IMR-90 (cell line): ENCODE measurements at regions not wholly inside any gene's neighbourhood (a gene's known extent, or its start where the extent isn't known, plus 50 kb on each side); places are given as distances from the start of the nearest gene placed in this dataset.

Source experiments
- ATAC-seq: fragments of 200-7000 bp; cut with Tn5 transposase; 2 replicates; pipeline ENCODE4 v1.9.1; 2020; ENCODE audit warnings: low read depth, mild to moderate bottlenecking, moderate library complexity
- BruUV-seq: library from RNA; stranded (reverse); fragments of 400-500 nt; replicated peaks from 2 replicates; lab custom pipeline; 2021; lab: Mats Ljungman, UMichigan
- CTCF ChIA-PET: fragments of 300-600 bp; formaldehyde crosslinking; extraction: SDS; loops from one replicate; lab custom pipeline; 2021; ENCODE audit warnings: antibody characterized with exemption; lab: Yijun Ruan, JAX
- POLR2A ChIA-PET: fragments of 300-600 bp; sonication (Branson Sonifier 250); formaldehyde crosslinking; loops from one replicate; lab custom pipeline; 2022; ENCODE audit warnings: antibody characterized with exemption; ENCODE audit not compliant: unreplicated experiment; lab: Charles Lee
- DNase-seq: peaks from one replicate; pipeline ENCODE4 v3.0.0; 2013
- H2AFZ ChIP-seq: replicated peaks from 2 replicates; pipeline ENCODE3; 2013; ENCODE audit warnings: low read length, mild to moderate bottlenecking; ENCODE audit not compliant: poor library complexity
- H2AK5ac ChIP-seq: 2 replicates; pipeline ENCODE4 v1.6.1; 2013; ENCODE audit warnings: low read depth, low read length, inconsistent platforms
- H2AK9ac ChIP-seq: replicated peaks from 2 replicates; pipeline ENCODE3; 2013; ENCODE audit warnings: mild to moderate bottlenecking, low read depth, low read length, moderate library complexity; ENCODE audit not compliant: poor library complexity
- H2BK120ac ChIP-seq: 2 replicates; pipeline ENCODE4 v1.6.1; 2013; ENCODE audit warnings: low read depth, low read length, inconsistent platforms
- H2BK15ac ChIP-seq: 3 replicates; pipeline ENCODE4 v1.6.1; 2013; ENCODE audit warnings: low read depth, low read length, inconsistent platforms
- H2BK20ac ChIP-seq: 2 replicates; pipeline ENCODE4 v1.6.1; 2013; ENCODE audit warnings: low read depth, mild to moderate bottlenecking, inconsistent platforms, low read length, moderate library complexity
- H2BK5ac ChIP-seq: 2 replicates; pipeline ENCODE4 v1.6.1; 2013; ENCODE audit warnings: mild to moderate bottlenecking, low read depth, low read length, inconsistent platforms; ENCODE audit not compliant: poor library complexity, severe bottlenecking
- H3K14ac ChIP-seq: replicated peaks from 2 replicates; pipeline ENCODE4 v1.6.1; 2013; ENCODE audit warnings: low read depth, low read length, inconsistent platforms
- H3K18ac ChIP-seq: 2 replicates; pipeline ENCODE4 v1.6.1; 2013; ENCODE audit warnings: low read depth, low read length, control low read depth
- H3K23ac ChIP-seq: 2 replicates; pipeline ENCODE4 v1.6.1; 2013; ENCODE audit warnings: low read depth, low read length, inconsistent platforms
- H3K27ac ChIP-seq: 2 replicates; pipeline ENCODE4 v1.5.1; 2013; ENCODE audit warnings: mild to moderate bottlenecking, control low read depth, low read length; ENCODE audit not compliant: insufficient read depth
- H3K27me3 ChIP-seq: 2 replicates; pipeline ENCODE4 v1.6.1; 2013; ENCODE audit warnings: low read length; ENCODE audit not compliant: control insufficient read depth, insufficient read depth
- H3K36me3 ChIP-seq: 2 replicates; pipeline ENCODE4 v1.6.1; 2013; ENCODE audit warnings: low read length, mixed read lengths; ENCODE audit not compliant: control insufficient read depth, insufficient read depth
- H3K4ac ChIP-seq: 2 replicates; pipeline ENCODE4 v1.6.1; 2013; ENCODE audit warnings: low read depth, low read length, inconsistent platforms
- H3K4me1 ChIP-seq: 2 replicates; pipeline ENCODE4 v1.6.1; 2013; ENCODE audit warnings: low read length, mixed read lengths; ENCODE audit not compliant: control insufficient read depth, insufficient read depth
- H3K4me2 ChIP-seq: 2 replicates; pipeline ENCODE4 v1.6.1; 2013; ENCODE audit warnings: low read depth, mild to moderate bottlenecking, control low read depth, low read length, moderate library complexity
- H3K4me3 ChIP-seq: 2 replicates; pipeline ENCODE4 v1.5.1; 2013; ENCODE audit warnings: low read depth, mild to moderate bottlenecking, control low read depth, low read length, moderate library complexity; ENCODE audit not compliant: insufficient read depth
- H3K56ac ChIP-seq: 2 replicates; pipeline ENCODE4 v1.6.1; 2013; ENCODE audit warnings: low read length, inconsistent platforms; ENCODE audit not compliant: insufficient read depth; ENCODE audit errors: extremely low read depth
- H3K79me1 ChIP-seq, 2 experiments: 2 replicates each; pipeline ENCODE4 v1.6.1; 2013; ENCODE audit warnings: low read length in 2 of 2, inconsistent platforms in 1 of 2, low read depth in 1 of 2
- H3K9ac ChIP-seq: 2 replicates; pipeline ENCODE4 v1.6.1; 2013; ENCODE audit warnings: low read depth, low read length, control low read depth
- H3K9me1 ChIP-seq: 2 replicates; pipeline ENCODE4 v1.6.1; 2013; ENCODE audit warnings: low read length, inconsistent platforms; ENCODE audit not compliant: insufficient read depth
- H3K9me3 ChIP-seq: 2 replicates; pipeline ENCODE4 v1.6.1; 2013; ENCODE audit warnings: low read length; ENCODE audit not compliant: control insufficient read depth, insufficient read depth
- H4K20me1 ChIP-seq: 2 replicates; pipeline ENCODE4 v1.6.1; 2013; ENCODE audit warnings: low read length, inconsistent platforms; ENCODE audit not compliant: insufficient read depth
- H4K5ac ChIP-seq: 2 replicates; pipeline ENCODE4 v1.6.1; 2013; ENCODE audit warnings: mild to moderate bottlenecking, low read depth, low read length, control low read depth
- H4K8ac ChIP-seq, 2 experiments: 2 replicates each; pipeline ENCODE4 v1.6.1; 2013; ENCODE audit warnings: low read depth in 2 of 2, low read length in 2 of 2, control low read depth in 1 of 2, inconsistent platforms in 1 of 2
- H4K91ac ChIP-seq: 2 replicates; pipeline ENCODE4 v1.6.1; 2013; ENCODE audit warnings: low read depth, low read length, inconsistent platforms; ENCODE audit not compliant: insufficient read depth
- POLR2A ChIP-seq: IDR thresholded peaks from 2 replicates; pipeline ENCODE4 v1.6.1; 2012; ENCODE audit warnings: mild to moderate bottlenecking, low read depth, low read length
- RAD21 ChIP-seq: IDR thresholded peaks from 2 replicates; pipeline ENCODE4 v1.6.1; 2012; ENCODE audit warnings: low read length, improper control_type of control experiment
- RCOR1 ChIP-seq: IDR thresholded peaks from 2 replicates; pipeline ENCODE4 v1.6.1; 2012; ENCODE audit warnings: mild to moderate bottlenecking, low read length, improper control_type of control experiment; ENCODE audit not compliant: insufficient replicate concordance
- SMC3 ChIP-seq: fragments of 150-350 bp; IDR thresholded peaks from 2 replicates; pipeline ENCODE4 v1.6.1; 2016; ENCODE audit warnings: low read depth, mild to moderate bottlenecking, antibody characterized with exemption, low read length, moderate library complexity
- whole genome bisulfite sequencing, 2 experiments: methylation state at CpG; one replicate each; pipeline versions ENCODE4 v1.1.5 to v1.1.7; 2013; ENCODE audit warnings: missing lambda C conversion rate in 2 of 2; ENCODE audit not compliant: insufficient read length in 1 of 2; ENCODE audit errors: extremely low coverage in 2 of 2; 5-methylcytosine and 5-hydroxymethylcytosine counted together
- dilution Hi-C: fragments of 300-500 bp; cut with HindIII; formaldehyde crosslinking; loops from one replicate; pipeline ENCODE4 v1.14.3; 2018; ENCODE audit warnings: low sequenced_read_pairs; ENCODE audit not compliant: unreplicated experiment
- in situ Hi-C: fragments of 300-500 bp; cut with MboI; formaldehyde crosslinking; loops from 3 replicates; pipeline ENCODE4 v1.14.3; 2019; ENCODE audit warnings: low sequenced_read_pairs, inconsistent platforms, mixed read lengths
- intact Hi-C: fragments of 100-400 bp; cut with micrococcal nuclease; formaldehyde crosslinking; loops from 2 replicates; pipeline ENCODE4 v1.10.0; 2022
- TF ChIP-seq, protein P1 (sequence below): fragments of 150-350 bp; IDR thresholded peaks from 2 replicates; pipeline ENCODE4 v1.6.1; 2016; ENCODE audit warnings: low read depth, mild to moderate bottlenecking, low read length, moderate library complexity, borderline replicate concordance

DNA sequence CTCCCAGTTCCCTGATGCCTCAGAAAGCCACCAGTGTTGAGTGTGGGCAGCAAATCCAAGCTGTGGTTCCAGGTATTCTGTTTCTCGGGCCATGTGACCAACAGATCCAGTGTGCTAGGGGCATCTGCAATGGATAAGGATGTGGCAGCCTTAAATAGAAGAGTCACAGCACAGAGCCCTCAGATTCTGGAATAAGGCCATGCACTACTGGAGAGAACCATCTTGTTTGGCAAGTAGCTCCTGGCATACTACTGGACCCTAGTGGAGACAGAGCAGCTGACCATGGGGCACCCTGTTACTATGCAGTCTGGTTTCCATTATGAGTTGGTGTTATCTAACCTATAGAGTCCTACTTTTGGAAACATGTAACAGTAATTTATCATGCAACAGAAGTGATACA is 53.3 kb upstream of the ZBTB7C start:
- Histone ChIP-seq H3K18ac (no peak overlapping the region), H2AK5ac (no peak overlapping the region), H4K20me1 (no peaks in the 10 kb centered on the region), H2BK5ac (no peak overlapping the region), H3K27me3 (peaks cover 46% of the 10 kb centered on the region), H3K4me3 (no peak overlapping the region), H3K4ac (no peak overlapping the region), H2BK15ac (no peak overlapping the region), H2AK9ac (no peak overlapping the region), H3K27ac (no peak overlapping the region), H2BK120ac (no peak overlapping the region), H3K14ac (no peak overlapping the region), H3K9me1 (no peaks in the 10 kb centered on the region), H3K23ac (no peak overlapping the region), H4K5ac (no peak overlapping the region), H3K4me1 (no peaks in the 10 kb centered on the region), H2BK20ac (no peak overlapping the region), H3K56ac (no peak overlapping the region), H4K8ac (no peak overlapping the region), H3K9ac (no peak overlapping the region), H3K36me3 (no peaks in the 10 kb centered on the region), H4K91ac (no peak overlapping the region), H3K4me2 (no peak overlapping the region), H2AFZ (no peak overlapping the region), H3K79me1 (no peaks in the 10 kb centered on the region), H3K9me3 (no peaks in the 10 kb centered on the region)
- POLR2A ChIA-PET = no interaction called here
- no peak for TF ChIP-seq POLR2A
- TF ChIP-seq, protein P1, sequence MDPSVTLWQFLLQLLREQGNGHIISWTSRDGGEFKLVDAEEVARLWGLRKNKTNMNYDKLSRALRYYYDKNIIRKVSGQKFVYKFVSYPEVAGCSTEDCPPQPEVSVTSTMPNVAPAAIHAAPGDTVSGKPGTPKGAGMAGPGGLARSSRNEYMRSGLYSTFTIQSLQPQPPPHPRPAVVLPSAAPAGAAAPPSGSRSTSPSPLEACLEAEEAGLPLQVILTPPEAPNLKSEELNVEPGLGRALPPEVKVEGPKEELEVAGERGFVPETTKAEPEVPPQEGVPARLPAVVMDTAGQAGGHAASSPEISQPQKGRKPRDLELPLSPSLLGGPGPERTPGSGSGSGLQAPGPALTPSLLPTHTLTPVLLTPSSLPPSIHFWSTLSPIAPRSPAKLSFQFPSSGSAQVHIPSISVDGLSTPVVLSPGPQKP = no peak
- no peak for TF ChIP-seq RCOR1
- no peak for TF ChIP-seq RAD21
- no peak for TF ChIP-seq SMC3
- BruUV-seq = no TSS peak
- intact Hi-C loops (no loop called here), dilution Hi-C loops (no loop called here), in situ Hi-C loops (no loop called here)
- WGBS, 2 experiments = no CpG with 5 or more reads among the region's 1 CpG
- no peak for ATAC-seq
- DNase-seq = no peak
- CTCF ChIA-PET = no interaction called here
